ENCODE measurements at regions not wholly inside any gene's neighbourhood (a gene's known extent, or its start where the extent isn't known, plus 50 kb on each side); places are given as distances from the start of the nearest gene placed in this dataset.

DNA sequence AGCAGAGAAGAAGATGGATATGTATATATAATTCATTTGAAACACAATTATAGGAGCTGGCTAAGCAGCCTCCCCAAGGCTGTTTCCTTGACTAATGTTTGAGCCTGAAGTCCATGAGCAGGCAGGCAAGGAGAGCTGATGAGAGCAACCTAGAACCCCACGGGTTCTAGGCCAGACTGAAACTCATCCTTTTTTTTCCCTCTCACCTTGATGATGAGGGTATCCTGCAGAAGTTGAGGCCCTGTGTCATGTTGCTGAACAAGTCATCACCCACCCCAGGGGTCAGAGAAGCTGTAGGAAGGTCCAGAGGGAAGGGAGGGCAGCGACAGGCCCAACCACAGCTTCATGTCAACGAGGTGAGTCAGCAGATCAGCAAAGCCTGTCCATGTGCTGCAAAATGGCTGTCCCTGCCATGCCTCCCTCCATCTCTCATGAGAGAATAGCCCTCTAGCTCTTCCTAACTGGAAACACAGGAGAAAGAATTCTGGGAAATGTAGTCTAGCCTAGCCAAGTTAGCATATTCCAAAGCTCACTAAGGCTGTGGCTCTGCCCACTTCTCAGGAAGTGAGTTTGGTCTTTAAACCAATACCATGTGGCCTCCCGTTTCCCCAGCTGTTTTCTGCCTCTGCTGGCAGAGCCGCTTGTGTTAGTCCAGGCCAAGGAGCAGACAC lies 91.3 kb upstream of the DTNBP1 start:
- H3K79me2 ChIP-seq (ENCODE audit: control insufficient read depth, insufficient read depth, low read length, poor library complexity), result no peaks in the 10 kb centered on the region
- no peaks in the 10 kb centered on the region for H3K79me1 ChIP-seq (ENCODE audit: low read length)
- no peaks in the 10 kb centered on the region for H3K36me3 ChIP-seq (ENCODE audit: control insufficient read depth in 1 of 2, insufficient read depth in 2 of 2, low read length in 2 of 2)
- H3K4ac ChIP-seq (ENCODE audit: low read depth, low read length), result no peak overlapping the region
- H4K91ac ChIP-seq (ENCODE audit: low read depth, low read length), result no peak overlapping the region
- no peak overlapping the region for H2AK5ac ChIP-seq (ENCODE audit: low read length)
- peaks cover 0 to 6% of the 10 kb centered on the region in 2 experiments for H3K4me1 ChIP-seq (ENCODE audit: control insufficient read depth in 1 of 2, insufficient read depth in 2 of 2, low read length in 2 of 2)
- H3K18ac ChIP-seq (ENCODE audit: low read length), result no peak overlapping the region
- no peaks in the 10 kb centered on the region for H3K27me3 ChIP-seq (ENCODE audit: insufficient read depth, low read length)
- no peak overlapping the region for H3K14ac ChIP-seq (ENCODE audit: low read length)
- H3K27ac ChIP-seq (ENCODE audit: low read depth, low read length), result no peak overlapping the region
- no peak overlapping the region for H4K12ac ChIP-seq (ENCODE audit: low read depth, low read length)
- H2BK120ac ChIP-seq (ENCODE audit: insufficient read depth, low read length, poor library complexity), result no peak overlapping the region
- peaks cover 1% of the 10 kb centered on the region for H3K9me3 ChIP-seq (ENCODE audit: insufficient read depth, low read depth, low read length)
- no peak overlapping the region for H3K23ac ChIP-seq (ENCODE audit: low read length)
- H3K4me3 ChIP-seq (ENCODE audit: low read depth, low read length), result no peak overlapping the region
- no peak overlapping the region for H3K4me2 ChIP-seq (ENCODE audit: low read length)
- DNase-seq, result peak in 1 of 2 donors; percentile 12
- H4K8ac ChIP-seq (ENCODE audit: low read depth, low read length), result no peak overlapping the region
- no peak overlapping the region for H2BK5ac ChIP-seq (ENCODE audit: low read depth, low read length, poor library complexity)
- no peak overlapping the region for H2BK12ac ChIP-seq (ENCODE audit: low read length)
- no peak overlapping the region for H3K9ac ChIP-seq (ENCODE audit: low read length)
- no CpG with 5 or more reads among the region's 5 CpGs for WGBS (ENCODE audit: extremely low coverage, insufficient coverage, insufficient read length)
- peak overlapping the region; percentile 46 for H2AFZ ChIP-seq (ENCODE audit: insufficient read depth, low read length, poor library complexity)

DNA sequence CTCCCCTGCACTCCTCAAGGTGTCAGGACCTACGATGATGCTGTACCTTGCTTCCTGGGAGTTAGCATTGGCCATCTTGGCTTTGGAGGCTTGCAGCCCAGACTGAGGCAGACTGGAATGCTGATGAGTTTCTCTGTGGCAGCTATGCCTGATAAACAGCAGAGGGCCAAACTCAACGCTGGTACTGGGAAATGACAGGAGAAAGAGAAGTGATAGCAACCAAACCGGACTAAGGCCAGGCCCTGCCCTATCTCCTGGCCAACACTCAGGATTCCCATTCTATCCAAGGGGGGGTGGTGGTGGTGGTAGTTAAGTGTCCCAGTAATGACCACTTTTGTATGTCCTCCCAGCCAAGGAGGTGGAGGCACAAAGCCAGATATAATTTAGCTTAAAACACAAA lies 90.0 kb upstream of the DTNBP1 start:
- Histone ChIP-seq H3K27me3 (ENCODE audit: insufficient read depth, low read length) (no peaks in the 10 kb centered on the region), H3K18ac (ENCODE audit: low read length) (no peak overlapping the region), H2BK5ac (ENCODE audit: low read depth, low read length, poor library complexity) (no peak overlapping the region), H2BK120ac (ENCODE audit: insufficient read depth, low read length, poor library complexity) (no peak overlapping the region), H3K4me3 (ENCODE audit: low read depth, low read length) (no peak overlapping the region), H3K36me3 (ENCODE audit: control insufficient read depth in 1 of 2, insufficient read depth in 2 of 2, low read length in 2 of 2) (no peaks in the 10 kb centered on the region), H3K79me1 (ENCODE audit: low read length) (no peaks in the 10 kb centered on the region), H3K9me3 (ENCODE audit: insufficient read depth, low read depth, low read length) (peaks cover 1% of the 10 kb centered on the region), H3K27ac (ENCODE audit: low read depth, low read length) (no peak overlapping the region), H2BK12ac (ENCODE audit: low read length) (no peak overlapping the region), H3K14ac (ENCODE audit: low read length) (no peak overlapping the region), H3K9ac (ENCODE audit: low read length) (no peak overlapping the region), H3K4me2 (ENCODE audit: low read length) (no peak overlapping the region), H3K4me1 (ENCODE audit: control insufficient read depth in 1 of 2, insufficient read depth in 2 of 2, low read length in 2 of 2) (peaks cover 0 to 6% of the 10 kb centered on the region in 2 experiments), H4K12ac (ENCODE audit: low read depth, low read length) (no peak overlapping the region), H3K4ac (ENCODE audit: low read depth, low read length) (no peak overlapping the region), H3K23ac (ENCODE audit: low read length) (no peak overlapping the region), H2AK5ac (ENCODE audit: low read length) (no peak overlapping the region), H3K79me2 (ENCODE audit: control insufficient read depth, insufficient read depth, low read length, poor library complexity) (no peaks in the 10 kb centered on the region), H2AFZ (ENCODE audit: insufficient read depth, low read length, poor library complexity) (no peak overlapping the region), H4K91ac (ENCODE audit: low read depth, low read length) (no peak overlapping the region), H4K8ac (ENCODE audit: low read depth, low read length) (no peak overlapping the region)
- whole genome bisulfite sequencing (ENCODE audit: extremely low coverage, insufficient coverage, insufficient read length), result no CpG with 5 or more reads among the region's 3 CpGs
- DNase-seq, result peak in 1 of 2 donors; percentile 38

DNA sequence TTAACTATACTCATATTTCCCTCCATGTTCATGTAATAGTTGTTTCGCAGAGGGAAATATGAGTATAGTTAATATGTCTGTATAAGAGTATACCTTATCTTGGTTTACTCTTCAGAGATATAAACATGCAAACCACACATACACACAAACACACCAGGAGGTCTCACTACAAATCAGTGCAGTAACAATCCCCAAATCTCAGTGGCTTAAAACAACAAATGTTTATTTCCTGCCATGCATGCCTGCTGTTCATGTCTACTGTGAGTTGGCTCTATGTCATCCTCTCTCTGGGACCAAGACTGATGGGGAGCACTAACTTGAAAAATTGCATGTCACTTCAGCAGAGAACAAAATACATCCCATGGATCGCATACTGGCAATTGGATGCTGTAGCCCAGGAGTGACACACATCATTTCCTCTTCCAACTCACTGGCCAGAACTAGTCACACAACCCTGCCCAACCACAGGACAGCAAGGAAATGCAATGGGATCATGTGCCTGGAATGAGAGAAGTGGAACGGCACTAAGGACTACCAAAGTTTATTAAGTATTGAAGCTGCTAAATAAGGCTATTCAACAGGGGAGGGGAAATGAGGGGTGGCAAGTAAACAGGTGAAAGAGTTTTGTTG lies 89.0 kb upstream of the DTNBP1 start:
- no peak overlapping the region for H2AK5ac ChIP-seq (ENCODE audit: low read length)
- peaks cover 1% of the 10 kb centered on the region for H3K9me3 ChIP-seq (ENCODE audit: insufficient read depth, low read depth, low read length)
- H3K79me1 ChIP-seq (ENCODE audit: low read length), result no peaks in the 10 kb centered on the region
- H3K14ac ChIP-seq (ENCODE audit: low read length), result no peak overlapping the region
- no peaks in the 10 kb centered on the region for H3K36me3 ChIP-seq (ENCODE audit: control insufficient read depth in 1 of 2, insufficient read depth in 2 of 2, low read length in 2 of 2)
- no peak overlapping the region for H3K23ac ChIP-seq (ENCODE audit: low read length)
- no peak overlapping the region for H4K91ac ChIP-seq (ENCODE audit: low read depth, low read length)
- no peak overlapping the region for H4K8ac ChIP-seq (ENCODE audit: low read depth, low read length)
- peaks cover 0 to 6% of the 10 kb centered on the region in 2 experiments for H3K4me1 ChIP-seq (ENCODE audit: control insufficient read depth in 1 of 2, insufficient read depth in 2 of 2, low read length in 2 of 2)
- no peak overlapping the region for H3K4me3 ChIP-seq (ENCODE audit: low read depth, low read length)
- no peak overlapping the region for H2BK5ac ChIP-seq (ENCODE audit: low read depth, low read length, poor library complexity)
- no peak overlapping the region for H3K9ac ChIP-seq (ENCODE audit: low read length)
- H3K27ac ChIP-seq (ENCODE audit: low read depth, low read length), result no peak overlapping the region
- no peaks in the 10 kb centered on the region for H3K27me3 ChIP-seq (ENCODE audit: insufficient read depth, low read length)
- H3K4ac ChIP-seq (ENCODE audit: low read depth, low read length), result no peak overlapping the region
- H2BK120ac ChIP-seq (ENCODE audit: insufficient read depth, low read length, poor library complexity), result no peak overlapping the region
- H4K12ac ChIP-seq (ENCODE audit: low read depth, low read length), result no peak overlapping the region
- no peak overlapping the region for H2AFZ ChIP-seq (ENCODE audit: insufficient read depth, low read length, poor library complexity)
- H2BK12ac ChIP-seq (ENCODE audit: low read length), result no peak overlapping the region
- no CpG with 5 or more reads among the region's 3 CpGs for WGBS (ENCODE audit: extremely low coverage, insufficient coverage, insufficient read length)
- no peak overlapping the region for H3K18ac ChIP-seq (ENCODE audit: low read length)
- H3K79me2 ChIP-seq (ENCODE audit: control insufficient read depth, insufficient read depth, low read length, poor library complexity), result no peaks in the 10 kb centered on the region
- no peak overlapping the region for H3K4me2 ChIP-seq (ENCODE audit: low read length)
- no peak for DNase-seq

DNA sequence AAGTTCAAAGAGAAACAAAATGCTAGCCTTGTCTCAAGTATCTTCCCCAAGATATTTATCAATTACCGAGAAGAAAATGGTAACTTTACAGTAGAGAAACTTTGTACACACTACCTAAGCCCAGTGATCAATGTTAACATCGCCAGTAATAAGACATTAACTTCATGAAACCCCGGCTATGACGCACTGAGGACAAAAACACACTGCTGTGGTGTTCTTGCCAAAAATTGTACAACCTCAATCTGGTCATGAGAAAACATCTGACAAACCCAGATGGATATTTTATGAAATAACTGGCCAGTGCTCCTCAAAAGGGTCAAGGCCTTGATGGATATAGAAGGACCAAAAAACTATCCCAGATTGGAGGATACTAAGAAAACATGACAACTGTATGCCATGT lies 85.5 kb upstream of the DTNBP1 start:
- WGBS (ENCODE audit: extremely low coverage, insufficient coverage, insufficient read length), result no CpG with 5 or more reads among the region's 4 CpGs
- Histone ChIP-seq H2BK120ac (ENCODE audit: insufficient read depth, low read length, poor library complexity) (no peak overlapping the region), H3K27ac (ENCODE audit: low read depth, low read length) (no peak overlapping the region)

More for the DNA sequence above, 85.5 kb upstream of the DTNBP1 start:
- no peak overlapping the region for H2BK5ac ChIP-seq (ENCODE audit: low read depth, low read length, poor library complexity)
- no peak overlapping the region for H3K18ac ChIP-seq (ENCODE audit: low read length)
- no peak overlapping the region for H3K23ac ChIP-seq (ENCODE audit: low read length)
- H3K9me3 ChIP-seq (ENCODE audit: insufficient read depth, low read depth, low read length), result peaks cover 1% of the 10 kb centered on the region
- H3K4me2 ChIP-seq (ENCODE audit: low read length), result no peak overlapping the region
- H2AK5ac ChIP-seq (ENCODE audit: low read length), result no peak overlapping the region
- H3K79me2 ChIP-seq (ENCODE audit: control insufficient read depth, insufficient read depth, low read length, poor library complexity), result no peaks in the 10 kb centered on the region
- no peak overlapping the region for H4K8ac ChIP-seq (ENCODE audit: low read depth, low read length)
- no peak overlapping the region for H3K4me3 ChIP-seq (ENCODE audit: low read depth, low read length)
- H2AFZ ChIP-seq (ENCODE audit: insufficient read depth, low read length, poor library complexity), result no peak overlapping the region
- H4K12ac ChIP-seq (ENCODE audit: low read depth, low read length), result no peak overlapping the region
- no peak overlapping the region for H3K14ac ChIP-seq (ENCODE audit: low read length)
- H4K91ac ChIP-seq (ENCODE audit: low read depth, low read length), result no peak overlapping the region
- no peak overlapping the region for H2BK12ac ChIP-seq (ENCODE audit: low read length)
- no peaks in the 10 kb centered on the region for H3K27me3 ChIP-seq (ENCODE audit: insufficient read depth, low read length)
- H3K4ac ChIP-seq (ENCODE audit: low read depth, low read length), result no peak overlapping the region
- no peaks in the 10 kb centered on the region for H3K36me3 ChIP-seq (ENCODE audit: control insufficient read depth in 1 of 2, insufficient read depth in 2 of 2, low read length in 2 of 2)
- no peak for DNase-seq
- H3K79me1 ChIP-seq (ENCODE audit: low read length), result no peaks in the 10 kb centered on the region
- no peaks in the 10 kb centered on the region for H3K4me1 ChIP-seq (ENCODE audit: control insufficient read depth in 1 of 2, insufficient read depth in 2 of 2, low read length in 2 of 2)
- no peak overlapping the region for H3K9ac ChIP-seq (ENCODE audit: low read length)
